Naive thymus-derived CD4-positive, alpha-beta T cell (primary cell): ENCODE measurements at regions not wholly inside any gene's neighbourhood (a gene's known extent, or its start where the extent isn't known, plus 50 kb on each side); places are given as distances from the start of the nearest gene placed in this dataset.

Experiments
- ATAC-seq: fragments of 150-1000 bp; cut with Tn5 transposase; 2 replicates; pipeline ENCODE4 v1.10.0; 2021; ENCODE audit warnings: mild to moderate bottlenecking, moderate library complexity
- CTCF ChIA-PET: fragments of 350-600 bp; sonication (Branson Sonifier 250); formaldehyde crosslinking; loops from one replicate; lab custom pipeline; 2021; ENCODE audit warnings: antibody characterized with exemption; lab: Charles Lee
- POLR2A ChIA-PET: fragments of 350-600 bp; sonication (Branson Sonifier 250); formaldehyde crosslinking; loops from one replicate; lab custom pipeline; 2021; ENCODE audit warnings: antibody characterized with exemption, inconsistent platforms; lab: Charles Lee
- DNase-seq, 9 donors: peaks; one replicate each; pipeline versions ENCODE4 v3.0.0 to v3.0.0-alpha.2; 2020 to 2022; ENCODE audit warnings: mixed read lengths in 1 of 9
- H3K27ac ChIP-seq: one replicate; pipeline ENCODE4 v1.7.0; 2013; ENCODE audit warnings: mild to moderate bottlenecking, low read depth, low read length, moderate library complexity
- H3K27me3 ChIP-seq, 2 donors: one replicate each; pipeline ENCODE4 v1.7.0; 2013; ENCODE audit warnings: low read length in 2 of 2, mild to moderate bottlenecking in 2 of 2, moderate library complexity in 2 of 2; ENCODE audit not compliant: control insufficient read depth in 2 of 2, insufficient read depth in 2 of 2
- H3K36me3 ChIP-seq, 3 experiments: 1 replicate in 2 of 3; 2 replicates in 1 of 3; pipeline ENCODE4 v1.7.0; 2013; ENCODE audit warnings: low read length in 3 of 3, mild to moderate bottlenecking in 3 of 3, moderate library complexity in 1 of 3; ENCODE audit not compliant: insufficient read depth in 3 of 3, control insufficient read depth in 2 of 3
- H3K4me1 ChIP-seq, 2 donors: one replicate each; pipeline ENCODE4 v1.7.0; 2013; ENCODE audit warnings: low read length in 2 of 2, mild to moderate bottlenecking in 2 of 2, moderate library complexity in 1 of 2; ENCODE audit not compliant: control insufficient read depth in 2 of 2, insufficient read depth in 2 of 2
- H3K4me3 ChIP-seq: 2 replicates; pipeline ENCODE4 v1.7.0; 2013; ENCODE audit warnings: mild to moderate bottlenecking, low read length
- H3K9me3 ChIP-seq, 3 experiments: 1 replicate in 2 of 3; 2 replicates in 1 of 3; pipeline ENCODE4 v1.7.0; 2013; ENCODE audit warnings: low read length in 3 of 3; ENCODE audit not compliant: control insufficient read depth in 2 of 3
- H3K27ac Mint-ChIP-seq, 9 donors: one replicate each; pipeline ENCODE4 v1.8.0; 2020 to 2022; ENCODE audit warnings: mixed read lengths in 9 of 9, mild to moderate bottlenecking in 8 of 9, moderate library complexity in 5 of 9, inconsistent platforms in 2 of 9
- H3K27me3 Mint-ChIP-seq, 5 donors: one replicate each; pipeline ENCODE4 v1.8.0; 2021 to 2022; ENCODE audit warnings: mixed read lengths in 5 of 5, mild to moderate bottlenecking in 1 of 5
- H3K36me3 Mint-ChIP-seq, 5 donors: one replicate each; pipeline ENCODE4 v1.8.0; 2020 to 2022; ENCODE audit warnings: mixed read lengths in 5 of 5, mild to moderate bottlenecking in 3 of 5, inconsistent platforms in 1 of 5
- H3K4me1 Mint-ChIP-seq, 7 donors: one replicate each; pipeline ENCODE4 v1.8.0; 2020 to 2022; ENCODE audit warnings: mixed read lengths in 7 of 7, mild to moderate bottlenecking in 3 of 7, inconsistent platforms in 1 of 7
- H3K4me3 Mint-ChIP-seq, 10 donors: one replicate each; pipeline ENCODE4 v1.8.0; 2020 to 2022; ENCODE audit warnings: mild to moderate bottlenecking in 10 of 10, mixed read lengths in 10 of 10, moderate library complexity in 6 of 10, inconsistent platforms in 2 of 10
- H3K9me3 Mint-ChIP-seq, 11 donors: one replicate each; pipeline ENCODE4 v1.8.0; 2020 to 2022; ENCODE audit warnings: mixed read lengths in 11 of 11, mild to moderate bottlenecking in 4 of 11, inconsistent platforms in 1 of 11, moderate library complexity in 1 of 11
- intact Hi-C, 2 donors: fragments of 100-400 bp; cut with micrococcal nuclease; formaldehyde crosslinking; loops; one replicate each; pipeline ENCODE4 v1.15.1; 2023

DNA sequence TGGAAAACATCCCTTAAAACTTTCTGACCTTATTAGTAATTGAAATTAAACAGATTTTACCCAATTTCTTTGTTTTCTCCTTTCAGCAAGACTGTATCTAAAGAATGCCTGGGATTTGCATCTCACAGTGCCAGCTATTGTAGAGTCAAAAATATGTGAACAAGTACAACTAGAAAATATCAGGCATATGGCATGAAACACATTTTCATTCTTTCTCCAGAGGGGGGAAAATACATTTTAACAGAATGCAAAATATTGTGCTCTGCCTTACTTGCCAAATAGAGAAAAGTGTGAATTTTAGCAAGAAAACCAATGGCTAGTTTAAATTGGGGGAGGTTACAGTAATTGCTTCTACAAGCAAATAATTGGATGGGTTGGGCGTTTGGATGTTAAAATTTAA, 366.6 kb upstream of the FIGN start:
- POLR2A ChIA-PET, result no interaction called here

DNA sequence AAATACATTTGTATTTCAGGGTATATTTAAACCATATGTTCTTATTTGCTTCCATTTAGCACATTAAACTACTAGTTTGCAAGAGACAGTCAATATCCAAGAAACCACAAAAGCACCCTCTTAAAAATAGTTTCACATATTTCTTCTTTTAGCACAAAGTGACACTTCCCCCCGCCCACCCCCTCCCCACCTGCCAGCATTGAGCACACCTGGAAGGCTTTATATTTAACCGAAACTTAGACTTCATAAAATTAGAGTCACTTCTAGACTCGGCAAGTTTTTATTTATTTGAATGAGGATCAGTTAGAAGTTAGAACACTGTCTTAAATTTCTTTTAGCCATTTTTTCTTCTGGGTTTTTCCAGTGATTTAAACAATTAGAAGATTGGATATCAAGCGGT, 355.9 kb upstream of the FIGN start:
- no peaks in the 10 kb centered on the region for H3K4me1 Mint-ChIP-seq
- no peak overlapping the region for H3K27ac ChIP-seq
- H3K36me3 Mint-ChIP-seq, result no peaks in the 10 kb centered on the region

More for the DNA sequence above, 366.6 kb upstream of the FIGN start:
- no peaks in the 10 kb centered on the region for H3K36me3 Mint-ChIP-seq
- Histone ChIP-seq H3K27ac (no peak overlapping the region), H3K4me3 (no peak overlapping the region), H3K9me3 (no peaks in the 10 kb centered on the region), H3K4me1 (no peaks in the 10 kb centered on the region), H3K36me3 (no peaks in the 10 kb centered on the region), H3K27me3 (no peaks in the 10 kb centered on the region)
- CTCF ChIA-PET, result no interaction called here
- H3K4me1 Mint-ChIP-seq, result no peaks in the 10 kb centered on the region
- H3K27ac Mint-ChIP-seq, result no peak overlapping the region
- intact Hi-C loops, result no loop called here
- ATAC-seq (no peak), DNase-seq (no peak)
- peaks cover 0 to 17% (median 3%) of the 10 kb centered on the region in 11 donors for H3K9me3 Mint-ChIP-seq
- no peaks in the 10 kb centered on the region for H3K27me3 Mint-ChIP-seq
- H3K4me3 Mint-ChIP-seq, result no peak overlapping the region

DNA sequence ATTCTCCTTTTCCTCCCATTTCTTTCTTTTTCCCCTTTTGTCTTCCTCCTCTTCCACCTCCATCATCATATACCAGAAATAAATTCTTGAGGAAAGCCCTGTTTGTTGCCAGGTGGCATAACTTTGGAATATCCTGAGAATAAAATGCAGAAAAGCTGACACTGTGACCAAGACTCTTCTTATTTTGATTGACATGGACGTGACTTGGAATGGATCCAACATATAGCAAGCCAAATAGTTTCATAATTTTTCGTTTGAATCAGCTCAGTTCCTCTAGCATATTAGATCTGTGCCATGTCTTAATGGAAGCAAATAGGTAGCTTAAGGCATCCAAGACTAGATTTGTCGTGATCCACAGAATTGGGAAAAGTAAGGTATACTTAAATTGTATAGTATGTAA, 354.7 kb upstream of the FIGN start:
- no peak for ATAC-seq
- H3K27me3 Mint-ChIP-seq, result no peaks in the 10 kb centered on the region
- H3K9me3 Mint-ChIP-seq, result peaks cover 0 to 28% (median 3%) of the 10 kb centered on the region in 11 donors
- H3K9me3 ChIP-seq, result no peaks in the 10 kb centered on the region
- no peaks in the 10 kb centered on the region for H3K4me1 Mint-ChIP-seq
- ChIA-PET CTCF (no interaction called here), POLR2A (no interaction called here)
- H3K36me3 ChIP-seq, result no peaks in the 10 kb centered on the region
- no peaks in the 10 kb centered on the region for H3K27me3 ChIP-seq
- no peak for DNase-seq
- H3K27ac ChIP-seq, result no peak overlapping the region
- H3K4me1 ChIP-seq, result no peaks in the 10 kb centered on the region
- H3K4me3 ChIP-seq, result no peak overlapping the region
- no peak overlapping the region for H3K27ac Mint-ChIP-seq
- intact Hi-C loops, result no loop called here
- H3K4me3 Mint-ChIP-seq, result no peak overlapping the region
- no peaks in the 10 kb centered on the region for H3K36me3 Mint-ChIP-seq

More for the DNA sequence above, 355.9 kb upstream of the FIGN start:
- DNase-seq (no peak), ATAC-seq (no peak)
- ChIA-PET POLR2A (no interaction called here), CTCF (no interaction called here)
- no peaks in the 10 kb centered on the region for H3K27me3 Mint-ChIP-seq
- Histone ChIP-seq H3K9me3 (no peaks in the 10 kb centered on the region), H3K36me3 (no peaks in the 10 kb centered on the region), H3K27me3 (no peaks in the 10 kb centered on the region), H3K4me3 (no peak overlapping the region), H3K4me1 (no peaks in the 10 kb centered on the region)
- H3K27ac Mint-ChIP-seq, result no peak overlapping the region
- intact Hi-C loops, result no loop called here
- peaks cover 0 to 28% (median 4%) of the 10 kb centered on the region in 11 donors for H3K9me3 Mint-ChIP-seq
- H3K4me3 Mint-ChIP-seq, result no peak overlapping the region

- Histone ChIP-seq H3K4me3 (no peak overlapping the region), H3K9me3 (no peaks in the 10 kb centered on the region), H3K27me3 (no peaks in the 10 kb centered on the region), H3K36me3 (no peaks in the 10 kb centered on the region), H3K4me1 (no peaks in the 10 kb centered on the region), H3K27ac (no peak overlapping the region)
- Mint-ChIP-seq H3K27me3 (no peaks in the 10 kb centered on the region), H3K4me3 (no peak overlapping the region), H3K36me3 (no peaks in the 10 kb centered on the region), H3K9me3 (peaks cover 0 to 9% (median 3%) of the 10 kb centered on the region in 11 donors), H3K27ac (no peak overlapping the region), H3K4me1 (no peaks in the 10 kb centered on the region)
- no peak for ATAC-seq
- DNase-seq, result no peak
- intact Hi-C loops, result no loop called here
- ChIA-PET POLR2A (no interaction called here), CTCF (no interaction called here)
These were observed 348.3 kb upstream of the FIGN start for GRCh38 chr2:164084066-164084465.

GRCh38 chr2:164080486-164080885, 344.7 kb upstream of the FIGN start:
- no peak overlapping the region for H3K27ac Mint-ChIP-seq
- ATAC-seq, result no peak

GRCh38 chr2:164079258-164079657, 343.4 kb upstream of the FIGN start:
- H3K4me1 Mint-ChIP-seq, result no peaks in the 10 kb centered on the region
- POLR2A ChIA-PET, result interaction anchor here (0.6 kb wide), 1 partner anchor 235 kb away, joined by 3 read pairs; no protein-coding TSS in a partner anchor

More at GRCh38 chr2:164080486-164080885, 344.7 kb upstream of the FIGN start:
- Histone ChIP-seq H3K4me1 (no peaks in the 10 kb centered on the region), H3K4me3 (no peak overlapping the region), H3K27me3 (no peaks in the 10 kb centered on the region), H3K36me3 (no peaks in the 10 kb centered on the region), H3K27ac (no peak overlapping the region), H3K9me3 (no peaks in the 10 kb centered on the region)
- CTCF ChIA-PET, result no interaction called here
- Mint-ChIP-seq H3K9me3 (peaks cover 0 to 9% (median 2%) of the 10 kb centered on the region in 11 donors), H3K36me3 (no peaks in the 10 kb centered on the region), H3K27me3 (no peaks in the 10 kb centered on the region), H3K4me1 (no peaks in the 10 kb centered on the region), H3K4me3 (no peak overlapping the region)
- intact Hi-C loops, result no loop called here
- POLR2A ChIA-PET, result no interaction called here
- no peak for DNase-seq

GRCh38 chr2:164078421-164078820, 342.6 kb upstream of the FIGN start:
- Mint-ChIP-seq H3K4me3 (no peak overlapping the region), H3K27me3 (no peaks in the 10 kb centered on the region), H3K36me3 (no peaks in the 10 kb centered on the region), H3K27ac (no peak overlapping the region), H3K9me3 (peaks cover 0 to 8% (median 2%) of the 10 kb centered on the region in 11 donors), H3K4me1 (no peaks in the 10 kb centered on the region)
- no peaks in the 10 kb centered on the region for H3K4me1 ChIP-seq
- no peak overlapping the region for H3K4me3 ChIP-seq
- H3K9me3 ChIP-seq, result no peaks in the 10 kb centered on the region
- no peaks in the 10 kb centered on the region for H3K36me3 ChIP-seq
- ChIA-PET CTCF (no interaction called here), POLR2A (no interaction called here)
- DNase-seq, result no peak
- H3K27me3 ChIP-seq, result no peaks in the 10 kb centered on the region
- intact Hi-C loops, result no loop called here
- ATAC-seq, result no peak
- H3K27ac ChIP-seq, result no peak overlapping the region

More at GRCh38 chr2:164079258-164079657, 343.4 kb upstream of the FIGN start:
- Histone ChIP-seq H3K4me3 (no peak overlapping the region), H3K4me1 (no peaks in the 10 kb centered on the region), H3K9me3 (no peaks in the 10 kb centered on the region), H3K27ac (no peak overlapping the region), H3K27me3 (no peaks in the 10 kb centered on the region), H3K36me3 (no peaks in the 10 kb centered on the region)
- Mint-ChIP-seq H3K9me3 (peaks cover 0 to 8% (median 2%) of the 10 kb centered on the region in 11 donors), H3K4me3 (no peak overlapping the region), H3K27me3 (no peaks in the 10 kb centered on the region), H3K36me3 (no peaks in the 10 kb centered on the region), H3K27ac (no peak overlapping the region)
- intact Hi-C loops, result no loop called here
- DNase-seq (no peak), ATAC-seq (no peak)
- CTCF ChIA-PET, result no interaction called here
